ENCODE measurements at regions not wholly inside any gene's neighbourhood (a gene's known extent, or its start where the extent isn't known, plus 50 kb on each side); places are given as distances from the start of the nearest gene placed in this dataset.

GRCh38 chr6:168948002-168948401, 305.6 kb downstream of the THBS2 start:
- Histone ChIP-seq H3K14ac (ENCODE audit: low read length in 2 of 2) (no peak overlapping the region), H3K23ac (ENCODE audit: low read length in 2 of 2) (no peak overlapping the region), H3K4ac (ENCODE audit: low read depth in 1 of 2, low read length in 2 of 2) (no peak overlapping the region), H3K4me2 (ENCODE audit: low read length, poor library complexity, severe bottlenecking) (no peak overlapping the region), H3K9ac (ENCODE audit: low read length) (no peak overlapping the region), H2BK120ac (ENCODE audit: low read depth, low read length) (no peak overlapping the region), H3K36me3 (ENCODE audit: control insufficient read depth in 1 of 2, insufficient read depth in 2 of 2, low read depth in 1 of 2, low read length in 2 of 2) (no peaks in the 10 kb centered on the region), H2BK5ac (ENCODE audit: low read depth, low read length, poor library complexity, severe bottlenecking) (no peak overlapping the region), H3K27ac (ENCODE audit: low read length, poor library complexity, severe bottlenecking) (no peak overlapping the region), H2BK15ac (ENCODE audit: low read depth, poor library complexity, severe bottlenecking) (no peak overlapping the region), H2BK12ac (ENCODE audit: low read length in 2 of 2) (no peak overlapping the region), H3K4me3 (ENCODE audit: insufficient read depth in 1 of 2, low read depth in 1 of 2, low read length in 2 of 2) (no peak overlapping the region), H3K9me3 (ENCODE audit: control insufficient read depth, low read length) (no peaks in the 10 kb centered on the region), H2AFZ (ENCODE audit: low read depth, low read length) (no peak overlapping the region), H3K27me3 (ENCODE audit: control insufficient read depth in 1 of 2, insufficient read depth in 1 of 2, low read length in 2 of 2) (no peaks in the 10 kb centered on the region), H2AK5ac (ENCODE audit: low read length, severe bottlenecking) (no peak overlapping the region), H3K4me1 (ENCODE audit: control insufficient read depth, insufficient read depth, low read depth, low read length) (no peaks in the 10 kb centered on the region), H3K79me1 (replicated peaks; ENCODE audit: low read length, poor library complexity, severe bottlenecking) (no peaks in the 10 kb centered on the region), H4K8ac (ENCODE audit: low read length) (no peak overlapping the region), H3K18ac (ENCODE audit: low read depth in 1 of 2, low read length in 2 of 2) (no peak overlapping the region), H4K91ac (ENCODE audit: low read length) (no peak overlapping the region)
- DNase-seq = no peak
- 70% methylated on average over 6 of the region's 6 CpGs for WGBS

GRCh38 chr6:168943231-168943905, 310.3 kb downstream of the THBS2 start:
- no peaks in the 10 kb centered on the region for H3K4me1 ChIP-seq (ENCODE audit: control insufficient read depth, insufficient read depth, low read depth, low read length)
- DNase-seq = no peak
- no peak overlapping the region for H2AK5ac ChIP-seq (ENCODE audit: low read length, severe bottlenecking)
- no peak overlapping the region for H3K18ac ChIP-seq (ENCODE audit: low read depth in 1 of 2, low read length in 2 of 2)
- 80% methylated on average over 12 of the region's 13 CpGs for WGBS
- no peak overlapping the region for H3K4ac ChIP-seq (ENCODE audit: low read depth in 1 of 2, low read length in 2 of 2)
- H3K4me3 ChIP-seq (ENCODE audit: insufficient read depth in 1 of 2, low read depth in 1 of 2, low read length in 2 of 2) = no peak overlapping the region
- no peaks in the 10 kb centered on the region for H3K36me3 ChIP-seq (ENCODE audit: control insufficient read depth in 1 of 2, insufficient read depth in 2 of 2, low read depth in 1 of 2, low read length in 2 of 2)
- H3K4me2 ChIP-seq (ENCODE audit: low read length, poor library complexity, severe bottlenecking) = no peak overlapping the region
- no peak overlapping the region for H2BK5ac ChIP-seq (ENCODE audit: low read depth, low read length, poor library complexity, severe bottlenecking)
- H3K27ac ChIP-seq (ENCODE audit: low read length, poor library complexity, severe bottlenecking) = no peak overlapping the region
- no peak overlapping the region for H3K9ac ChIP-seq (ENCODE audit: low read length)
- H3K79me1 ChIP-seq (replicated peaks; ENCODE audit: low read length, poor library complexity, severe bottlenecking) = no peaks in the 10 kb centered on the region
- no peaks in the 10 kb centered on the region for H3K9me3 ChIP-seq (ENCODE audit: control insufficient read depth, low read length)
- no peak overlapping the region for H3K14ac ChIP-seq (ENCODE audit: low read length in 2 of 2)
- no peak overlapping the region for H4K91ac ChIP-seq (ENCODE audit: low read length)
- no peak overlapping the region for H2AFZ ChIP-seq (ENCODE audit: low read depth, low read length)
- H2BK15ac ChIP-seq (ENCODE audit: low read depth, poor library complexity, severe bottlenecking) = no peak overlapping the region
- no peak overlapping the region for H2BK12ac ChIP-seq (ENCODE audit: low read length in 2 of 2)
- H3K27me3 ChIP-seq (ENCODE audit: control insufficient read depth in 1 of 2, insufficient read depth in 1 of 2, low read length in 2 of 2) = peaks cover 6 to 15% of the 10 kb centered on the region in 2 experiments
- no peak overlapping the region for H3K23ac ChIP-seq (ENCODE audit: low read length in 2 of 2)
- H2BK120ac ChIP-seq (ENCODE audit: low read depth, low read length) = no peak overlapping the region
- no peak overlapping the region for H4K8ac ChIP-seq (ENCODE audit: low read length)

- WGBS = 82% methylated on average over 13 of the region's 13 CpGs
- peaks cover 6 to 15% of the 10 kb centered on the region in 2 experiments for H3K27me3 ChIP-seq (ENCODE audit: control insufficient read depth in 1 of 2, insufficient read depth in 1 of 2, low read length in 2 of 2)
Observed at GRCh38 chr6:168942646-168943045, 311.0 kb downstream of the THBS2 start.

GRCh38 chr6:168941036-168941435, 312.6 kb downstream of the THBS2 start:
- Histone ChIP-seq H3K4me3 (ENCODE audit: insufficient read depth in 1 of 2, low read depth in 1 of 2, low read length in 2 of 2) (no peak overlapping the region), H3K4me2 (ENCODE audit: low read length, poor library complexity, severe bottlenecking) (no peak overlapping the region)

More at GRCh38 chr6:168942646-168943045, 311.0 kb downstream of the THBS2 start:
- Histone ChIP-seq H3K36me3 (ENCODE audit: control insufficient read depth in 1 of 2, insufficient read depth in 2 of 2, low read depth in 1 of 2, low read length in 2 of 2) (no peaks in the 10 kb centered on the region), H3K27ac (ENCODE audit: low read length, poor library complexity, severe bottlenecking) (no peak overlapping the region), H3K4ac (ENCODE audit: low read depth in 1 of 2, low read length in 2 of 2) (no peak overlapping the region), H4K91ac (ENCODE audit: low read length) (no peak overlapping the region), H2BK120ac (ENCODE audit: low read depth, low read length) (no peak overlapping the region), H3K9me3 (ENCODE audit: control insufficient read depth, low read length) (no peaks in the 10 kb centered on the region), H2BK12ac (ENCODE audit: low read length in 2 of 2) (no peak overlapping the region), H2BK15ac (ENCODE audit: low read depth, poor library complexity, severe bottlenecking) (no peak overlapping the region), H2AFZ (ENCODE audit: low read depth, low read length) (no peak overlapping the region), H4K8ac (ENCODE audit: low read length) (no peak overlapping the region), H3K4me1 (ENCODE audit: control insufficient read depth, insufficient read depth, low read depth, low read length) (no peaks in the 10 kb centered on the region), H3K23ac (ENCODE audit: low read length in 2 of 2) (no peak overlapping the region), H2AK5ac (ENCODE audit: low read length, severe bottlenecking) (no peak overlapping the region), H2BK5ac (ENCODE audit: low read depth, low read length, poor library complexity, severe bottlenecking) (no peak overlapping the region), H3K18ac (ENCODE audit: low read depth in 1 of 2, low read length in 2 of 2) (no peak overlapping the region), H3K4me3 (ENCODE audit: insufficient read depth in 1 of 2, low read depth in 1 of 2, low read length in 2 of 2) (no peak overlapping the region), H3K4me2 (ENCODE audit: low read length, poor library complexity, severe bottlenecking) (no peak overlapping the region), H3K9ac (ENCODE audit: low read length) (no peak overlapping the region), H3K79me1 (replicated peaks; ENCODE audit: low read length, poor library complexity, severe bottlenecking) (no peaks in the 10 kb centered on the region), H3K14ac (ENCODE audit: low read length in 2 of 2) (no peak overlapping the region)
- DNase-seq = no peak

More at GRCh38 chr6:168941036-168941435, 312.6 kb downstream of the THBS2 start:
- no peak overlapping the region for H3K18ac ChIP-seq (ENCODE audit: low read depth in 1 of 2, low read length in 2 of 2)
- H4K91ac ChIP-seq (ENCODE audit: low read length) = no peak overlapping the region
- H2BK5ac ChIP-seq (ENCODE audit: low read depth, low read length, poor library complexity, severe bottlenecking) = no peak overlapping the region
- H2AFZ ChIP-seq (ENCODE audit: low read depth, low read length) = no peak overlapping the region
- no peaks in the 10 kb centered on the region for H3K9me3 ChIP-seq (ENCODE audit: control insufficient read depth, low read length)
- no peak overlapping the region for H3K4ac ChIP-seq (ENCODE audit: low read depth in 1 of 2, low read length in 2 of 2)
- H3K14ac ChIP-seq (ENCODE audit: low read length in 2 of 2) = no peak overlapping the region
- WGBS = 59% methylated on average over 2 of the region's 2 CpGs
- H3K9ac ChIP-seq (ENCODE audit: low read length) = no peak overlapping the region
- H3K27ac ChIP-seq (ENCODE audit: low read length, poor library complexity, severe bottlenecking) = no peak overlapping the region
- H2BK12ac ChIP-seq (ENCODE audit: low read length in 2 of 2) = no peak overlapping the region
- no peak for DNase-seq
- no peak overlapping the region for H2BK120ac ChIP-seq (ENCODE audit: low read depth, low read length)
- peaks cover 6 to 15% of the 10 kb centered on the region in 2 experiments for H3K27me3 ChIP-seq (ENCODE audit: control insufficient read depth in 1 of 2, insufficient read depth in 1 of 2, low read length in 2 of 2)
- no peak overlapping the region for H2BK15ac ChIP-seq (ENCODE audit: low read depth, poor library complexity, severe bottlenecking)
- H4K8ac ChIP-seq (ENCODE audit: low read length) = no peak overlapping the region
- H3K23ac ChIP-seq (ENCODE audit: low read length in 2 of 2) = no peak overlapping the region
- H3K4me1 ChIP-seq (ENCODE audit: control insufficient read depth, insufficient read depth, low read depth, low read length) = no peaks in the 10 kb centered on the region
- no peaks in the 10 kb centered on the region for H3K36me3 ChIP-seq (ENCODE audit: control insufficient read depth in 1 of 2, insufficient read depth in 2 of 2, low read depth in 1 of 2, low read length in 2 of 2)
- H2AK5ac ChIP-seq (ENCODE audit: low read length, severe bottlenecking) = no peak overlapping the region
- no peaks in the 10 kb centered on the region for H3K79me1 ChIP-seq (replicated peaks; ENCODE audit: low read length, poor library complexity, severe bottlenecking)
